Left renal cortex interstitium (tissue), 4 donors: ENCODE measurements at regions not wholly inside any gene's neighbourhood (a gene's known extent, or its start where the extent isn't known, plus 50 kb on each side); places are given as distances from the start of the nearest gene placed in this dataset.
A peak's percentile ranks its signal among the peaks of the same experiment; 100 is the strongest.
"Not testable (repeated sequence)": the region's sequence is repeated elsewhere in the genome, so short reads cannot be mapped to it uniquely, and the experiment has no call there.

Source experiments
- DNase-seq, 4 donors: peaks; one replicate each; pipeline ENCODE4 v3.0.0-alpha.2; 2013; ENCODE audit warnings: low read depth in 4 of 4, low spot score in 2 of 4, missing footprints in 1 of 4

- no peak for DNase-seq
These were observed 108.1 kb downstream of the MAP3K21 start for GRCh38 chr1:233435622-233436021.

DNA sequence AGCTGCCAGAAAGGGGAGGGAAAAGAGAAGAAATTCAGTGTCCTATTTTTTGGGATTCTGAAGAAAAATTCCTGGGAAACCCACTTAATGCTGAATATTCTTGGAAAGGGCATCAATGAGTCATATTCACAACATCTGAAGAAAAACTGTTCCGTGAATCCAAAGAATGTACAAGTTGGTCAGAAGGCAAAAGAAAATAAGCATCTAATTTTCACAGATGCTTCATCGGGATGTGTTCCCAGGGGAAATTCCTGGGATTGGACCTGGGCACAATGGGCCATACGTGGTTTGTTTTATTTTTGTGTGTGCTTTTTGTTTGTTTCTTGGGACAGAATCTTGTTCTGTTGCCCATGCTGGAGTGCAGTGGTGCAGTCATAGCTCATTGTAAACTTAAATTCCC is 112.2 kb downstream of the MAP3K21 start:
- no peak for DNase-seq

DNA sequence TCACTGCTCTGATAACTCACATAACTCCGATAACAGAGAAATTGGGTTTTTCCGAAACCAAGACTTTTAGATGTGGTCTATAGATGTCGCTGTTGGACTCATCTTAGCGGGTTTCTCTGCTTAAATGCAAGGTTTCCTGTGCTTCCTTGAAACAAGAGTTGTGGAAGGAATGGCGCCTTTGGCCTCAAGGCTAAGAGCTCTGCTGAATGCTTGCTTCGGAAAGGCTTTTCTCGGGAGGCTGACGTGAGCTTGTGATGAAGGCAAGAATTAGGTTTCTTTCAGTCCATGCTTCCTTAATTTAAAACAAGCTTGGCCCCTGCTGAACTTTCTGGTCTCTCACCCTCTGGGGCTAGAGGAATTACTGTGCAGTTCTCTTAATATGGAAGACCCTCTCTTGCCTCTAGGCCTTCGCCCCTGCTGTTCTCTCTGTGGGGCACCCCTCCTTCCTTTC is 113.5 kb downstream of the MAP3K21 start:
- DNase-seq = peak; percentile 36 to 66 (median 58)

DNA sequence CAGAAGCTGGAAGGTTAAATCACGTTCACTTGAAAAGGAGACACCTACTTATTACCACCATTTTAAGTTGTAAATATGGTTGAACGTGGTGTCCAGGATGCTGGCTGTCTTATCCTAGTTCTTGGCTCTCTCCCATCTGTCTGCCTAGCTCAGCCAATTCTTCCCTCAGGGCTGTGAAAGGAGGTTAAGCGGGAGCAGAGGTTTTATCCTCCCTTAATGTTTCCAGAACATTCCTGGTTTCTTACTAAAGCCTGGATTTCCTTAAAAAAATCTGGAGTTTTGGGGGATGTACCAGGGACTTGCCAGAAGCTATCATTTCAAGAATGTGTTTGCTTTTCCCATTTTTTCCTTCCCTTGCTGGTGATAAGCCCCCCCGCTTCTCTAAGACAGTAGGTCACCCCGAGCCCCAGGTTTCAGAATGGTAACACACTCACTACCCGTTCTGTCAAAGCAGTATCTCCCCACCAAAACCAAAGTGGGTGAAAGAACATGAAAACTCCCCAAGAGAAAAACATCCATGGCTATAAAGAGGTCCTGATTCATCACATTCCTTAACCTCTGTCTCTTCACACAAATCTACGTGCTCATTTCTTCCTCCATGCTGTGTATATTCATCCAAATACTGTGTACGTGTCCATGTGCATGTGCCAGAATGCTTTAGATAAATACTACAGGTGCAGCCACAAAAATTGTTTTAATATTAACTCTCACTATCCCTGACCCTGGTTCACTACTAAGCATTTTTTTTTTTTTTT is 114.7 kb downstream of the MAP3K21 start:
- no peak for DNase-seq

- no peak for DNase-seq
These were observed 115.7 kb downstream of the MAP3K21 start for GRCh38 chr1:233443040-233443760.

DNA sequence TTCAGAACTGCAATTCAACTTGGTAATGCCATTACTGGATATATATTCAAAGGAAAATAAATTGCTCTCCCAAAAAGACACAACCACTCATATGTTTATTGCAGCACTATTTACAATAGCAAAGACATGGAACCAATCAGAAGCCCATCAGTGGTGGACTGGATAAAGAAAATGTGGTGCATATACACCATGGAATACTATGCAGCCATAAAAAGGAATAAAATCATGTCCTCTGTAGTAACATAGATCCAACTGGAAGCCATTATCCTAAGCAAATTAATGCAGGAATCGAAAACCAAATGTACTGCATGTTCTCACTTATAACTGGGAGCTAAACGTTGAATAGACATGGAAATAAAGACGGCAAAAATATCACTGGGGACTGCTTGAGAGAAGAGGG is 117.0 kb downstream of the MAP3K21 start:
- DNase-seq = no peak

DNA sequence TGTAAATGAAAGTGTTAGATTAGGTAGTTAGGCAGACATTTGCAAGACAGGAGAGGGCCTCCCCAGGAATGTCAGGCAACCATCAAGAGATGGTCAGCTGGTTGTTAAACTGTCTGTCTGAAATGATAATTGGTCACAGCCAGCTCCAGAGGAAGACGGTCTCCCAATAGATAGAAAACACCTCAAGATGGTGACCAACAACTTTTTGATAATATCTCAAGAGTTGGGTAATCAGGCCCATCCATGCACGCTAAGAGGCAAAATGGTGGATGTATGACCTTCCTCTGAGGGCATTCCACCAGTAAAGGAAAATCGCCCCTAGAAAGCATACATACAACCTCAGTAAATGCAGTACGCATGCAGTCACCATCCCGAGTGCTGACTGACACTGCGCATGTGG is 118.2 kb downstream of the MAP3K21 start:
- no peak for DNase-seq

GRCh38 chr1:233446935-233447334 is 119.4 kb downstream of the MAP3K21 start:
- no peak for DNase-seq

- DNase-seq = peak in 2 of 4 donors; percentile 7 to 8
These were observed 120.7 kb downstream of the MAP3K21 start for GRCh38 chr1:233448109-233448689.

DNA sequence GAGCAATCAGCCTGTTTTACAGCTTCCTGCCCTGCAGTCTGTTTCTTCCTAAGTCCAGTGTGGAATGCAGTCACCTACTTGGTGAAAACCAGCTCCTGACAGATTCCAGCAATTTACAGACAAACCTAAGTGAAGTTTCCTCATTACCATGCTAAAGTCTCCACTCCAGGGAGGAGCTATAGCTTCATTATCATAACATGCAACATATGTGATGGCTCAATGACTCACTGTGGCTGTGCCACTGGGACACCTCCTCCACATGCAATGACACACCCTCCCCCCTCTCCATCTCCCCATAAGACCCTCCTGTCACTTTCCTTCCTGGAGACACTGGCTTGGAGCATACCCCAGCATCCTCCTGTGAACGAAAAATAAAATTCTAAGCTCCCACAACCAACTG is 125.2 kb downstream of the MAP3K21 start:
- DNase-seq = no peak

DNA sequence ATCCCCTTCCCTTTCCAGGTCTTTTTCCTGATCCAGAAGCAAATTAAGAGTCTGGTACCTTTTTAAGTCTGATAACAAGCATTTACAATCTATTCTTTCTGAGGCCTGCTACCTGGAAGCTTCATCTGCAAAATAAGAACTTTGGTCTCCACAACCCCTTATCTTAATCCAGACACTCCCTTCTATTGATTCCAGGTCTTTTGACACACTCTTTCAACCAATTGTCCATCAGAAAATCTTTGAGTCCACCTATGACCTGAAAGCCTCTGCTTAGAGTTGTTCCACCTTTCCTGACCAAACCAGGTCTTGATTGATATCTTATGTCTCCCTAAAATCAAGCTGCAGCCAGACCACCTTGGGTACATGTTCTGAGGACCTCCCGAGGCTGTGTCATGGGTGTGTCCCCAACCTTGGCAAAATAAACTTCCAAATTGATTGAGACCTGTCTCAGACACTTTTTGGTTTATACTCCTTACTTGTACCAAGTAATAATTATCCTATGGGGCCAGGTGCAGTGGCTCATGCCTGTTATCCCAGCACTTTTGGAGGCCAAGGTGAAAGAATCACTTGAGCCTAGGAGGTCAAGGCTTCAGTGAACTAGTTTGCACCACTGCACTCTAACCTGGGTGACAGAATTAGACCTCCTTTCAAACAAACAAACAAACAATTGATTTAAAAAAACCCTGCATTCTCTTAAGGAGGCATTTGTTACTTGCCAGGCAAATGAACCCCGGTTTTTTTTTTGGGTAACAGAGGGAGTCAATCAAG is 126.1 kb downstream of the MAP3K21 start:
- DNase-seq = no peak

DNA sequence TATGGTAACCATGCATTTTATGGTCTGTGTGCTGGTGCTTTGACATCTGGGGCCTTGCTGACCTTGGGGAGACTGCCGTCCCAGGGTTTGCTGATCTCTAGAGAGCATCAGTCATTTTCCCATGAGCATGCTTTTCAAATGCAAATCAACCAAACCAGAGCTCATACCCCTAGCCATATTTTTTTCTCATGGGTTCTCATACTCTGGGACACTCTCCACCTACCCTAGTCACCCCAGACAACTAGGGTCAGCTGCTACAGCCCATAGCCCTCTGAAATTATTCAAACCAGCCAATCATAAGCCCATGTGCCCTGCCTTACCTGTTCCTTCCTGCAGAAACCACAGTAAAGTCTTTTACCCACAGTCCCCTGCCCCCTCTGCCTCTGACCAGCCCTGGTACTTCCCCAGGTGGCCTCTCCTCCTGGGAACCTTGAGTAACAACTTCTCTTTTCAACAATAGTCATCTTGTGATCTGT is 132.0 kb downstream of the MAP3K21 start:
- DNase-seq = no peak

DNA sequence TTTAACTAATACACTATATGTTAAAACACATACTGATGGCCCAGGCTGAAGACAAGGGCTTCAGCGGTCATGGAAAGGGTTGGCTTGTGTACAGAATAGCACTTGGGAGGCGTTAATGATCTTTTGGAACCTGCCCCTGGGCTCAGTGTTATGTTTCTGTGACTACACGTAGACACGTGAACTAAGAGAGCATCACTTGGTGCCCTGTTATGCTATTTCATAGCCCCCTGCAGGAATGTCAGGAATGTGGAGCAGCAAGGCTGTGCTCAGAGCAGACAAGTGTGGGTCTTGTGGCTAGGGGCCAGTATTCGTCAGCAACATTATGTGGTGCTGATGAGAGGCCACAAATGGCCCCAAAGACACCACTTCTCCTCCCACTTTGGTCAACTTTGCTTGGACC is 132.4 kb downstream of the MAP3K21 start:
- DNase-seq = no peak

DNA sequence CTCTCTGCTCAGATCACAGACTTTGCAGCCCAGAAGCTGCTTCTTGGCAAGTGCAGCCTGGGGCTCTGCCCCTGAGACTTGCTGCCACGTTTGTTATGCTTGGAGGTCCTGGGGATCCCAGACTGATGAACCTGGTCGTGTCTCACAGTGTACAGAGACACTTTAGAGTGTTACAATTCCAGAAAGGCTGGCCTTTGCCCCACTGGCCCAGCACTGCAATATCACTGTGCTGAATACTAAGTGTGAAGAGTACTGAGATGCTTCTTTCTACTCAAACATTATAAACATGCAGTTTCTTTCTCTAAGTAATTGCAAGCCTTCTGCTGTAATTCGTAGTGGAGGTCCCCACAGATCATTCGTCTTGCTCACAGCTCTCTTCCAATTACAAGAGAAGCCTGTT is 133.2 kb downstream of the MAP3K21 start:
- no peak for DNase-seq

GRCh38 chr1:233461847-233462246 is 134.3 kb downstream of the MAP3K21 start:
- no peak for DNase-seq

- DNase-seq = no peak
These were observed 135.8 kb downstream of the MAP3K21 start for GRCh38 chr1:233463333-233463732.

DNA sequence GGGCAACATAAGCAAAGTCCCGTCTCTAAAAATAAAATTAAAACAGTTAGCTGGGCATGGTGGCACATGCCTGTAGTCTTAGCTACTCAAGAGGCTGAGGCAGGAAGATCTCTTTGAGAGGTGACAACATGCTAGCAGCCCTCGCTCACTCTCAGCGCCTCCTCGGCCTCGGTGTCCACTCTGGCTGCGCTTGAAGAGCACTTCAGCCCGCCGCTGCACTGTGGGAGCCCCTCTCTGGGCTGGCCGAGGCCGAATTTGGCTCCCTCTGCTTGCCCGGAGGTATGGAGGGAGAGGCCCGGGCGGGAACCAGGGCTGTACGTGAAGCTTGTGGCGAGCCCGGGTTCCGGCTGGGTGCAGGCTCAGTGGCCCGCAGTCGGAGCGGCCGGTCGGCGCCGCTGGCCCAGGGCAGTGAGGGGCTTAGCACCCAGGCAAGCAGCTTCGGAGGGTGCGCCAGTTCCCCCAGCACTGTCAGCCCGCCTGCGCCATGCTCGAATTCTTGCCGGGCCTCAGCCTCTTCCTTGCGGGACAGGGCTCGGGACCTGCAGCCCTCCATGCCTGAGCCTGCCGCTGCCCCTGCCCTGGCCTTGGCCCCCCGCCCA is 138.3 kb downstream of the MAP3K21 start:
- no peak for DNase-seq

GRCh38 chr1:233470741-233471499 is 143.0 kb upstream of the KCNK1 start:
- DNase-seq = no peak

- DNase-seq = not testable (repeated sequence)
These were observed 142.1 kb upstream of the KCNK1 start for GRCh38 chr1:233471851-233472250.

DNA sequence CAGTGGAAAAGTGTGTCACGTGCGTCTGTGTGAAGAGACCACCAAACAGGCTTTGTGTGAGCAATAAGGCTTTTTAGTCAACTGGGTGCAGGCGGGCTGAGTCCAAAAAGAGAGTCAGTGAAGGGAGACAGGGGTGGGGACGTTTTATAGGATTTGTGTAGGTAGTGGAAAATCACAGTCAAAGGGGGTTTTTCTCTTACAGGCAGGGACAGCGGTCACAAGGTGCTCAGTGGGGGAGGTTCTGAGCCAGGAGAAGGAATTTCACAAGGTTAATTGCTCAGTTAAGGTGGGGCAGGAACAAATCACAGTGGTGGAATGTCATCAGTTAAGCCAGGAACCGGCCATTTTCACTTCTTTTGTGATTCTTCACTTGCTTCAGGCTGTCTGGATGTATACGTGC is 141.1 kb upstream of the KCNK1 start:
- not testable (repeated sequence) for DNase-seq
